Upper lobe of left lung (tissue), 6 donors: ENCODE measurements at regions not wholly inside any gene's neighbourhood (a gene's known extent, or its start where the extent isn't known, plus 50 kb on each side); places are given as distances from the start of the nearest gene placed in this dataset.

ENCODE experiments used
- ATAC-seq, 2 donors: fragments of 200-7000 bp; cut with Tn5 transposase; one replicate each; pipeline ENCODE4 v1.9.1; 2022; ENCODE audit warnings: mild to moderate bottlenecking in 2 of 2, moderate library complexity in 2 of 2; ENCODE audit not compliant: low FRiP score in 2 of 2
- DNase-seq, 2 donors: peaks; one replicate each; pipeline ENCODE4 v3.0.0-alpha.2; 2019 to 2020
- H3K27ac ChIP-seq, 4 donors: fragments of 200-600 bp; sonication (generic); one replicate each; pipeline ENCODE4 v1.5.1; 2016 to 2019
- H3K27me3 ChIP-seq, 4 donors: fragments of 200-600 bp; sonication (generic); one replicate each; pipeline ENCODE4 v1.5.1; 2017 to 2019
- H3K36me3 ChIP-seq, 4 donors: fragments of 200-600 bp; sonication (generic); one replicate each; pipeline ENCODE4 v1.5.1; 2016 to 2019
- H3K4me1 ChIP-seq, 4 donors: fragments of 200-600 bp; sonication (generic); one replicate each; pipeline ENCODE4 v1.5.1; 2018 to 2019
- H3K4me3 ChIP-seq, 4 donors: fragments of 200-600 bp; sonication (generic); one replicate each; pipeline ENCODE4 v1.5.1; 2017 to 2019; ENCODE audit warnings: mild to moderate bottlenecking in 2 of 4, moderate library complexity in 1 of 4
- H3K9me3 ChIP-seq, 4 donors: fragments of 200-600 bp; sonication (generic); one replicate each; pipeline ENCODE4 v1.5.1; 2018 to 2019
- EP300 ChIP-seq, 4 donors: sonication (generic); formaldehyde crosslinking; IDR thresholded peaks; one replicate each; pipeline ENCODE4 v1.5.1; 2017; ENCODE audit warnings: antibody characterized with exemption in 4 of 4, control low read depth in 2 of 4
- POLR2A ChIP-seq, 4 donors: fragments of 450-650 bp; IDR thresholded peaks; one replicate each; pipeline ENCODE4 v1.5.1; 2016 to 2017; ENCODE audit warnings: antibody characterized with exemption in 4 of 4, mild to moderate bottlenecking in 2 of 4
- POLR2AphosphoS5 ChIP-seq, 2 donors: sonication (generic); formaldehyde crosslinking; IDR thresholded peaks; one replicate each; pipeline ENCODE4 v1.5.1; 2017; ENCODE audit warnings: antibody characterized with exemption in 2 of 2
- WGBS, 2 donors: methylation state at CpG; one replicate each; pipeline ENCODE4 v1.1.5; 2017 to 2018; 5-methylcytosine and 5-hydroxymethylcytosine counted together
- TF ChIP-seq, protein P1 (sequence below), 6 experiments: fragments of 450-650 bp in 4 of 6; fragments of 200-600 bp in 2 of 6; sonication (generic) in 2 of 6; IDR thresholded peaks; one replicate each; pipeline ENCODE4 v1.5.1; 2016 to 2019; ENCODE audit warnings: antibody characterized with exemption in 6 of 6
- donor health status: DM: no; HTN: no; CAD: no; lungs with moderate emphysema.
- donor health status: DM: no; HTN: yes; CAD: no; lungs with severe emphysema.

DNA sequence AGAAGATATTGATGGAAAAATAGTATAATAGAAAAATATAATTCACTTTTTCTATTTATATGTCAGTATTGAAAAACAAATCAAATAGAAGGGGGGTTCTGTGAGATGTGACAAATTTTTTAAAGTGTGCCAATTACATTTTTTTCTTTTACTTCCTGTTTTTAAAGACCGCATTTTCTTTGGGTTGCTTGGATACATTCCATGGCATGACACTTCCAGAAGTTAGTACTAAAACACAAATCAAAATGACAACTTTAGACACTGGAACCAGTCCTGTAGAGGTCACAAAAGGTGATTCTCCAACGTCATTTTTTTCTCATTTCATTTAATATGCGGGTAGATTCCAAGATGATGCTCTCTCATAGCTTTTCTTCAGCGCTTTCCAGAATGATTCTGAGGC lies 116.2 kb upstream of the GNPDA2 start:
- no peaks in the 10 kb centered on the region for H3K27me3 ChIP-seq
- H3K36me3 ChIP-seq, result no peaks in the 10 kb centered on the region
- no peaks in the 10 kb centered on the region for H3K4me1 ChIP-seq
- ATAC-seq (no peak), DNase-seq (no peak)
- TF ChIP-seq, protein P1, sequence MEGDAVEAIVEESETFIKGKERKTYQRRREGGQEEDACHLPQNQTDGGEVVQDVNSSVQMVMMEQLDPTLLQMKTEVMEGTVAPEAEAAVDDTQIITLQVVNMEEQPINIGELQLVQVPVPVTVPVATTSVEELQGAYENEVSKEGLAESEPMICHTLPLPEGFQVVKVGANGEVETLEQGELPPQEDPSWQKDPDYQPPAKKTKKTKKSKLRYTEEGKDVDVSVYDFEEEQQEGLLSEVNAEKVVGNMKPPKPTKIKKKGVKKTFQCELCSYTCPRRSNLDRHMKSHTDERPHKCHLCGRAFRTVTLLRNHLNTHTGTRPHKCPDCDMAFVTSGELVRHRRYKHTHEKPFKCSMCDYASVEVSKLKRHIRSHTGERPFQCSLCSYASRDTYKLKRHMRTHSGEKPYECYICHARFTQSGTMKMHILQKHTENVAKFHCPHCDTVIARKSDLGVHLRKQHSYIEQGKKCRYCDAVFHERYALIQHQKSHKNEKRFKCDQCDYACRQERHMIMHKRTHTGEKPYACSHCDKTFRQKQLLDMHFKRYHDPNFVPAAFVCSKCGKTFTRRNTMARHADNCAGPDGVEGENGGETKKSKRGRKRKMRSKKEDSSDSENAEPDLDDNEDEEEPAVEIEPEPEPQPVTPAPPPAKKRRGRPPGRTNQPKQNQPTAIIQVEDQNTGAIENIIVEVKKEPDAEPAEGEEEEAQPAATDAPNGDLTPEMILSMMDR (IDR thresholded peaks at IDR 0.05), result no peak
- TF ChIP-seq POLR2AphosphoS5 (IDR thresholded peaks at IDR 0.05) (no peak), POLR2A (IDR thresholded peaks at IDR 0.05) (no peak), EP300 (IDR thresholded peaks at IDR 0.05) (no peak)
- no peaks in the 10 kb centered on the region for H3K9me3 ChIP-seq
- 60 to 65% methylated on average over 4 of the region's 4 CpGs for WGBS, 2 donors
- no peak overlapping the region for H3K4me3 ChIP-seq
- H3K27ac ChIP-seq, result no peak overlapping the region

DNA sequence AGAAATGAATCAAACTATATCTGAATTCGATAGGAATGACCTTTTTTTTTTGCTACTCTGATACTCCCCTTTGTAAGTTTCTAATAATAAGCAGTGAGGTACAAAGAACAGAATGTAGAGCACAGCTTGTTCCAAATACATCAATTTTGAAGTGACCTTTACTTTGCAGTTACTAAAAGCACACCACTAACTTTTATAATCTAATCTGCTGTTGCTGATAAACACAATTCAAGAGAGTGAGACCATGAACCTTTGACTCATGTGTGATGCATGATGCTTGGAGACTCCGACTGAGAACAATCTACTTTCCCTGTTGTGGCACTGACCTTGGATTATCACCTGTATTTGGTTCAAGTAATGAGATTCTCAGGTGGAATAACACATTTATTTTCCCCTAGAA lies 91.6 kb upstream of the GNPDA2 start:
- Histone ChIP-seq H3K4me3 (no peak overlapping the region), H3K4me1 (no peaks in the 10 kb centered on the region), H3K27me3 (no peaks in the 10 kb centered on the region), H3K9me3 (no peaks in the 10 kb centered on the region), H3K27ac (no peak overlapping the region), H3K36me3 (no peaks in the 10 kb centered on the region)
- WGBS, 2 donors, result 64 to 66% methylated on average over 2 of the region's 2 CpGs
- ATAC-seq (no peak), DNase-seq (no peak)
- TF ChIP-seq POLR2AphosphoS5 (IDR thresholded peaks at IDR 0.05) (no peak), EP300 (IDR thresholded peaks at IDR 0.05) (no peak), POLR2A (IDR thresholded peaks at IDR 0.05) (no peak)
- TF ChIP-seq, protein P1 (IDR thresholded peaks at IDR 0.05), result no peak

DNA sequence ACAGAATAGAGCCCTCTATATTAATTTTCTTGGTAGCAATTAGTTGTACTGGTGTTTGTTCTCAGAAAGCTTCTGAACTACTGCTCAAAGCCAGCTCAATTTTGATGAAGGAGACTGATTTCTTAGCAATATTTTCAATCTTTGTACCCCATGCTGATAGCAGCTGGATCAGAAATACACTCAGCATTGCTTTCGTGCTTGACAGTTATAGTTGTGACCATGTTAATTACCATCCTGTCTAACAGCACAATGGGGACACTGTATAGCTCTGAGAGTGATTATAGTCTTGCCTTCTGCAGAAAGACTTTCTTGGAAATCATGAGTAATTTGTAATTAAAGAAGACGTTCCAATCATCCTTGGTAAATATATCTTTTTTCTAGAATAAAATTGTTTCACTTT lies 79.7 kb upstream of the GNPDA2 start:
- Histone ChIP-seq H3K36me3 (no peaks in the 10 kb centered on the region), H3K4me1 (no peaks in the 10 kb centered on the region), H3K27me3 (no peaks in the 10 kb centered on the region), H3K9me3 (no peaks in the 10 kb centered on the region), H3K27ac (no peak overlapping the region), H3K4me3 (no peak overlapping the region)
- ATAC-seq (no peak), DNase-seq (no peak)
- WGBS, 2 donors, result 43 to 65% methylated on average over 2 of the region's 2 CpGs
- TF ChIP-seq, protein P1 (IDR thresholded peaks at IDR 0.05), result no peak
- TF ChIP-seq POLR2A (IDR thresholded peaks at IDR 0.05), result no peak
- TF ChIP-seq EP300 (IDR thresholded peaks at IDR 0.05), result no peak
- TF ChIP-seq POLR2AphosphoS5 (IDR thresholded peaks at IDR 0.05), result no peak

DNA sequence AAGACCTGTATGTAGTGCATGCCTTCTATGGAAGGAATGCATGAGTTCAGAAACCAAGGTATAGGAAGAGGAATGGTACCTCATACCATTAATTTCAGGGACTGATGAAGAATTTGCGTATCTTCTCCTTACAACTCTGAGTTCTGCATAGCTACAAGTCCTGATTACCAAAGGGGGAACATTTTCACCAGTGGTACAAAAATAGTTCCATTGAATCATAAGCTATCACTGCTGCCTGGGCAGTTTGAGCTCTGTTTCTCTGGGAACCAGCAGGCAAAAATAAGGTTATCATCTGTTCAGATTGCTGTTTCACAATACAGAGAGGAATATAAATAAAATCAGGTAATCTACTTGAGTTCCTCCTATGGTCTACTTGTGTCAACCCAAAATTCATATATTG lies 77.9 kb upstream of the GNPDA2 start:
- ATAC-seq (no peak), DNase-seq (no peak)
- 83 to 100% methylated on average over 1 of the region's 1 CpG for WGBS, 2 donors
- Histone ChIP-seq H3K9me3 (no peaks in the 10 kb centered on the region), H3K27ac (no peak overlapping the region), H3K4me1 (no peaks in the 10 kb centered on the region), H3K36me3 (no peaks in the 10 kb centered on the region), H3K4me3 (no peak overlapping the region), H3K27me3 (no peaks in the 10 kb centered on the region)
- TF ChIP-seq POLR2AphosphoS5 (IDR thresholded peaks at IDR 0.05), result no peak
- no peak for TF ChIP-seq EP300 (IDR thresholded peaks at IDR 0.05)
- TF ChIP-seq, protein P1 (IDR thresholded peaks at IDR 0.05), result no peak
- no peak for TF ChIP-seq POLR2A (IDR thresholded peaks at IDR 0.05)

DNA sequence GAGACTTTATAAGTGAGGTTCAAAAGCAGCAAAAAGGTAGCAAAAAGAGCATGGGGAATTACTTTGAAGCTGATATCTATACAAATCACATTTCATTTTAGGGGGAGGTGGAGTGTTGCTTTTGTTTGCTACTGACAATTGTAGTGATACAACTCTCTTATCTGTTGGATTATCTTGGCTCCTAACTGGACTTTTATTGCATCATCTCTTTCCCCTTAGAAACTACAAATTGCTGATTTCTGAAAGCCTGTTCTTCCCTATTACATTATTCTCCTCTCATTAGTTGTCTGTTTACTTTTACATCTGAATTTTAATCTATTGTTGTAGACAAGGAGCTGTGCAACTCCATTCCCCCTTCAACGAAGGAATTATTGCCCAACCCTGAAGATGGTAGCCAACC lies 75.0 kb upstream of the GNPDA2 start:
- WGBS, 2 donors, result 71 to 74% methylated on average over 1 of the region's 1 CpG

More for the DNA sequence above, 75.0 kb upstream of the GNPDA2 start:
- H3K9me3 ChIP-seq, result peaks cover 0 to 15% (median 11%) of the 10 kb centered on the region in 4 donors
- ATAC-seq (no peak), DNase-seq (no peak)
- no peaks in the 10 kb centered on the region for H3K4me1 ChIP-seq
- no peak overlapping the region for H3K27ac ChIP-seq
- no peak for TF ChIP-seq POLR2AphosphoS5 (IDR thresholded peaks at IDR 0.05)
- no peak for TF ChIP-seq POLR2A (IDR thresholded peaks at IDR 0.05)
- TF ChIP-seq, protein P1 (IDR thresholded peaks at IDR 0.05), result no peak
- no peak for TF ChIP-seq EP300 (IDR thresholded peaks at IDR 0.05)
- H3K36me3 ChIP-seq, result no peaks in the 10 kb centered on the region
- no peak overlapping the region for H3K4me3 ChIP-seq
- no peaks in the 10 kb centered on the region for H3K27me3 ChIP-seq
